ENCODE measurements at regions not wholly inside any gene's neighbourhood (a gene's known extent, or its start where the extent isn't known, plus 50 kb on each side); places are given as distances from the start of the nearest gene placed in this dataset.
"Not testable (repeated sequence)": the region's sequence is repeated elsewhere in the genome, so short reads cannot be mapped to it uniquely, and the experiment has no call there.

DNA sequence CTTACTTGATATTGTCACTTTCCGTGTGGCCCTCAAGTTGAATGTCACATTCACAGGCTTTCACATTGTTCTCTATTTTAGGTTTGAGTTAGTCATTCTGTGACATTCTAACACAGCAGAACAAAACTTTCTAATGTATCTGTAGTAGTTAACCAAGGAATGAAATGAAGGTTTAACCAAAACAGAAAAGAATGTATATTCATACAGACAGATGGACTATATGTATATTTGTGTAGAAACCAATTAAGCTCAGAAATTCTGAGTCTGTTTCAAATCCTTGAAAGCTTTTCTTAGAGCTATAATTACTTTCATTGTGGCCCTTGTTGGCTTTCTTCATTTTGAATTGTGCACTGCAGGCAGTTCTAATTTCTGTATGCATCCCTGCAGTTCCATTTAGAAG is 654.7 kb downstream of the LRRC70 start:
- no peak overlapping the region for H3K4me3 Mint-ChIP-seq
- CTCF ChIA-PET, result no interaction called here
- H3K36me3 Mint-ChIP-seq, result no peaks in the 10 kb centered on the region
- H3K9me3 Mint-ChIP-seq (ENCODE audit: low read depth), result no peaks in the 10 kb centered on the region
- DNase-seq (no peak), ATAC-seq (no peak)
- no peak overlapping the region for H3K27ac Mint-ChIP-seq
- no peaks in the 10 kb centered on the region for H3K4me1 Mint-ChIP-seq
- H3K27me3 Mint-ChIP-seq, result no peaks in the 10 kb centered on the region

DNA sequence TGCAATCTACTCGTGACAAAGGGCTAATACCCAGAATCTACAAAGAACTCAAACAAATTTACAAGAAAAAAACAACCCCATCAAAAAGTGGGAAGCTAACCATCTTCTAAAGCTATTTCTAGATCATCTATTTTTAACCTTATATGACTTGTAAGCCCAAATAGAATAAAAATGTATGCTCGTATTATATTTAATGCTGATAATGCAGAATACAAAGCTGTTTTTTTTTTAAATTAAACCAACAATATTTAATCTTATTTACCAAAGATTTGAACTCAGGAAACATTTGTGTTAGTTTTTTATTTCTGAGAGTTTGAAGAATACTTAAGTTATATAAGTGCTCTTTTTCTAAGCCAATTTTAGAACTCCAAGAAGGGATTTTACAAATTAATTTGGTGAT is 652.1 kb downstream of the LRRC70 start:
- Mint-ChIP-seq H3K36me3 (no peaks in the 10 kb centered on the region), H3K27ac (no peak overlapping the region), H3K9me3 (ENCODE audit: low read depth) (no peaks in the 10 kb centered on the region), H3K4me3 (no peak overlapping the region), H3K27me3 (no peaks in the 10 kb centered on the region), H3K4me1 (no peaks in the 10 kb centered on the region)
- no peak for ATAC-seq
- no peak for DNase-seq
- CTCF ChIA-PET, result no interaction called here

DNA sequence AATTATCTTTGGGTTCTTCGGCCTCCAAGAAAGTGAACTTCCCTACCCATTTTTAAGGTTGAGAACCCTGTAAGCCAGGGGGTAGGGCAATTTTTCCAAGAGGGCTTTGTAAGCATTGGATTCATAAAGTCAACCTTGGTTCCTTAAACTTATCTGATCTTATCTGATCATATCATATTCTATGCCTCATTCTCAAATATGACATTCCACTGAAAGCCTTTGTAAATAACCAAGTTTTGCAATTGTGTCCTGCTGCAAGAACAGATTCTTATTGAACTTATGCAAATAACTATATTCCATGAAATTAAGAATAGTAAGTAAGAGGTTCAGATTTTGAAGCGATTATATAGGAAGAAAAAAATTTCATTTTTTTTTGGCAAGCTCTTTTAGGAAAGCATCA is 649.5 kb downstream of the LRRC70 start:
- DNase-seq (no peak), ATAC-seq (no peak)
- H3K27ac Mint-ChIP-seq, result no peak overlapping the region
- no peaks in the 10 kb centered on the region for H3K36me3 Mint-ChIP-seq
- no peaks in the 10 kb centered on the region for H3K4me1 Mint-ChIP-seq
- CTCF ChIA-PET, result no interaction called here
- H3K27me3 Mint-ChIP-seq, result no peaks in the 10 kb centered on the region
- no peaks in the 10 kb centered on the region for H3K9me3 Mint-ChIP-seq (ENCODE audit: low read depth)
- H3K4me3 Mint-ChIP-seq, result no peak overlapping the region

DNA sequence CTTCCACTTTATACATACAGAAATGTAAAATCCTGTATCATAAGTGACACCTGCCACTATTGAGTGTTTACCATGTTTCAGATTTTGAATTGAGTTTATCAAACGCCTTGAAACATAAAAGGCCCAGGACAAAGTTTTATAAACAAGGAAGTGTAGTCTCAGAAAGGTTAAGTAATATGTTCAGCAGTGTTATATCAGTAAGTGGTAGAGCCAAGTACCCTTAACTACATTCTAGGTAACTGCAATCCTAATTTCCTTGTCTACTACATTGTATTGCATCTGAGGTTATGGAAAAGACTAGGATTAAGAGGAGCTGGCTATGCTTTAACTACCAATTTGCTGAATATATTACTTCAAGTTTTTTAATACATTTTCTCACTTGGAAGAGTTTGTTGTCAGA is 641.6 kb downstream of the LRRC70 start:
- ATAC-seq, result no peak
- Mint-ChIP-seq H3K4me3 (no peak overlapping the region), H3K27ac (no peak overlapping the region), H3K4me1 (no peaks in the 10 kb centered on the region), H3K27me3 (no peaks in the 10 kb centered on the region), H3K36me3 (no peaks in the 10 kb centered on the region), H3K9me3 (ENCODE audit: low read depth) (peaks cover under 1% of the 10 kb centered on the region)
- no peak for DNase-seq
- CTCF ChIA-PET, result no interaction called here

DNA sequence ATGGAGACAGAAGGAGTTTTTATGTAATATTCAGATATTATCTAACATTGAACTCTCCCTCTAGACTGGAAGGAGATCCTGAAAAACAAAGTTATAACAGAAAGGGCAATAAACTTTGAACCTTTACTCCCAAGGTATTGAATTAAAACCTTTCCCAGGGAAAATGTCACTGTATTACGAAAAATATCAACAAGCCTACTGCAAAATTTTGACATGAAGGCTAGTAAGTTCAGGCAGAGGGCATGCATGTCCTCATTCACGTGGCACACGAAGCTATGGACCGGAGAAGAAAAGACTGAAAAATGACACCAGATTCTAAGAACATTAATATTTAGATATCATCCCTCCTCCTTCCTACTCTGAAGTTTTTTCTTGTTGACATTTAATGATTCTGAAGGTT is 638.8 kb downstream of the LRRC70 start:
- Mint-ChIP-seq H3K9me3 (ENCODE audit: low read depth) (peaks cover 7% of the 10 kb centered on the region), H3K36me3 (no peaks in the 10 kb centered on the region), H3K4me1 (no peaks in the 10 kb centered on the region), H3K27ac (no peak overlapping the region), H3K4me3 (no peak overlapping the region), H3K27me3 (no peaks in the 10 kb centered on the region)
- ATAC-seq (no peak), DNase-seq (no peak)
- CTCF ChIA-PET, result no interaction called here

DNA sequence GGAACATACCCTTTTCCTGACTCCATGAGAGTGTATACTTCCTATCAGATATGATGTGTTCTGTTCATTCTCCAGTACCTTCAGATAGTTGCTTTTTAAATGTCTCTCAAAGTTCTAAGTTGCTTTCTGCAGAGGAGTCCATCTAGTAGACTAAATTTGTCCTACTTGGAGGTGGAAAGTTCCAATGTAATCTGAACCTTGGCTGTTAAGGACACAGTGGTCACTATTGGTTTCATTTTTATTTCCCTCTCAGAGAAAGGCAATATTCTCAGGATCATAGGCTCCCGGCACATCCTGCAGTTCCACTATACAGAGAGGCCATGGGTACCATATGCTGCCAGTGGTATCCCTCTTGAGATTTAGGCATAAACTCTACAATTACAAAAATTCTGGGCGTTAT is 634.6 kb downstream of the LRRC70 start:
- H3K4me1 Mint-ChIP-seq, result no peaks in the 10 kb centered on the region
- DNase-seq (no peak), ATAC-seq (no peak)
- no peak overlapping the region for H3K4me3 Mint-ChIP-seq
- H3K27ac Mint-ChIP-seq, result no peak overlapping the region
- no peaks in the 10 kb centered on the region for H3K27me3 Mint-ChIP-seq
- CTCF ChIA-PET, result no interaction called here
- H3K9me3 Mint-ChIP-seq (ENCODE audit: low read depth), result peaks cover 7% of the 10 kb centered on the region
- no peaks in the 10 kb centered on the region for H3K36me3 Mint-ChIP-seq

DNA sequence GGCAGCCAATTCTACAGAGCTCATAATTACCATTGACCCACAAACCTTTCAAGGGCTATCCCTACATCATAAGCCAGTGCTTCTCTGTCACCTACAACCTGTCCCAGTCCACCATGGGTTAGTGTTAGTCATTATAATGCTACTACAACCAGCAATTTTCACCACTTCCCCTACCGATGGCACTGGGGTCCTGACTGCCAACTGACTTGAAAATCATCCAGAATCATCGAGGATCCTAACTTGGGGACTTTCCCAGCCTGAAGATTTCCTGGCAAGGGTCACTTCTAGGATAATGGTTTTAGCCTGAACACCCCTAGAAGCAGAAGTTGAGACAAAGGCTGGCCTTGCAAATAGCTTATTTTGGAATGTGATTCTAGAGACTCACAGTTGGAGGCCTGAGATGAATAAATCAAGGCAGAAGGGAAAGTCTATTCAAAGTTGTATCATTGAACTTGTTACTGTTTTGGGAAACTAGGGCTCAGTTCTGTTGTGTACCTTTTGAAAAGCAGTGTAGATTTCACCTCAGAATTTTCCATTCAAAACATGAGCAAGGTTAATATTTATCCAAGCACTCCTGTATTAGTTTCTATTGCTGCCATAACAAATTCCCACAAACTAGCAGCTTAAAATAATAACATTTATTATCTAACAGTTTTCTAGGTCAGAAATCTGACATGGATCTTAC is 633.0 kb downstream of the LRRC70 start:
- ATAC-seq (no peak), DNase-seq (no peak)
- H3K36me3 Mint-ChIP-seq, result no peaks in the 10 kb centered on the region
- H3K4me1 Mint-ChIP-seq, result no peaks in the 10 kb centered on the region
- H3K9me3 Mint-ChIP-seq (ENCODE audit: low read depth), result peaks cover 7% of the 10 kb centered on the region
- H3K4me3 Mint-ChIP-seq, result no peak overlapping the region
- H3K27me3 Mint-ChIP-seq, result no peaks in the 10 kb centered on the region
- H3K27ac Mint-ChIP-seq, result no peak overlapping the region
- CTCF ChIA-PET, result no interaction called here

DNA sequence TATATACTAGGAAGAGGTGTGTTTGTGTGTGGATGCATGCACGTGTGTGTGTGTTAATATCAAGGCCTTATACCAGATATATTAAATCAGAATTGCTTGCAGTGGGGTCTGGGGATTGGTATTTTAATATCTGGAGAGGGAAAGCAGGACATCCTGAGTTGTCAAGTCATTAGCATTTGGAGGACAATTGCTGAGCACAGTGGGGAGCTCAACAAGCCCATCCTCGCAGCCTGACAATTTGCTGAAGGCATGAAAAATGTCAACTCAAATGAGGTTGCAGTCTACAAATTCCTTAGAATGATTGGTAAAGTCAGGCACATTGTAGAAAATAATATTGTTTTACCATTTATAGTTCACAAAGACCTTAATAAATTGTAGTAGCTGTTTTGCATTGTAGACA is 627.4 kb downstream of the LRRC70 start:
- no peaks in the 10 kb centered on the region for H3K27me3 Mint-ChIP-seq
- no peak overlapping the region for H3K4me3 Mint-ChIP-seq
- H3K4me1 Mint-ChIP-seq, result no peaks in the 10 kb centered on the region
- ATAC-seq, result no peak
- peaks cover 7% of the 10 kb centered on the region for H3K9me3 Mint-ChIP-seq (ENCODE audit: low read depth)
- no peak overlapping the region for H3K27ac Mint-ChIP-seq
- DNase-seq, result no peak
- CTCF ChIA-PET, result no interaction called here
- no peaks in the 10 kb centered on the region for H3K36me3 Mint-ChIP-seq

DNA sequence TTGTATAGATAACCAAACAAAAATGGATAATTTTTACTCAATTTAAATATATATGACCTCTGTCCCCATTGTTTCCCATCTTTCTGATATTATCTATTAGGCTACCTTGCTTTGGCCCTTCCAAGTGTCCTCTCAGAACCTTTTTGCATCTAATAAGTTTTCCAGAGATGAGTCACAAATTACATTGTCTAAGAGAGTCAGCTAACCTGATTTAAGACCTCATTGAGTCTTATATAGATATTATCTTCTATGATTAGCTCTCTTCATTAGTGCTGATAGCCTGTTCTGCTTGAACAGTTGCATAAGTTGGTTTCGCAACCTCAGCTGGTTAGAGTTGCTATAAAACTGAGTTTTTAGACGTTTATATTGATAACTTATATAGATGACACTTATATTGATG is 623.1 kb downstream of the LRRC70 start:
- Mint-ChIP-seq H3K9me3 (ENCODE audit: low read depth) (peaks cover 7% of the 10 kb centered on the region), H3K36me3 (no peaks in the 10 kb centered on the region), H3K27me3 (no peaks in the 10 kb centered on the region), H3K4me1 (no peaks in the 10 kb centered on the region), H3K4me3 (no peak overlapping the region), H3K27ac (no peak overlapping the region)
- CTCF ChIA-PET, result no interaction called here
- ATAC-seq, result no peak
- no peak for DNase-seq

DNA sequence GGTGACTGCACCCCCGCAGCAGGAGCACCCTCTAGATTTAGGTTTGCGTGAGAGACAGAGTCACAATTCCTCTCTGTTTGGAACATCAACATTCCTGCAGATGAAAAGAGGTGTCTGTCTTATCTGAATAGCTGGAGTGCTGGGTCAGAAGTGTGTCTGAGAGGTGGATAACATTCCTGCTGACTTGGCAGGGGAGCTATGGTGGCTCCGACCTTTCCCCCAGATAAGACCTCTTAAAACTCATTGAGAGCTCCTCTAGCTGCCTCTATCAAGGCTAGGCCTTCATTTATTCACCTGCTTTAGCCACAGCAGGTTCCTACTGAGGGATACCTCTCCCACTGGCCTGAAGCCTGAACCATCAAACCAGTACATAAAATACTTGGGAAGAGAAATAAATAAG is 615.5 kb downstream of the LRRC70 start:
- Mint-ChIP-seq H3K9me3 (ENCODE audit: low read depth) (no peaks in the 10 kb centered on the region), H3K27ac (no peak overlapping the region), H3K27me3 (no peaks in the 10 kb centered on the region), H3K4me1 (no peaks in the 10 kb centered on the region), H3K36me3 (no peaks in the 10 kb centered on the region), H3K4me3 (no peak overlapping the region)
- no peak for ATAC-seq
- DNase-seq, result no peak
- CTCF ChIA-PET, result no interaction called here

DNA sequence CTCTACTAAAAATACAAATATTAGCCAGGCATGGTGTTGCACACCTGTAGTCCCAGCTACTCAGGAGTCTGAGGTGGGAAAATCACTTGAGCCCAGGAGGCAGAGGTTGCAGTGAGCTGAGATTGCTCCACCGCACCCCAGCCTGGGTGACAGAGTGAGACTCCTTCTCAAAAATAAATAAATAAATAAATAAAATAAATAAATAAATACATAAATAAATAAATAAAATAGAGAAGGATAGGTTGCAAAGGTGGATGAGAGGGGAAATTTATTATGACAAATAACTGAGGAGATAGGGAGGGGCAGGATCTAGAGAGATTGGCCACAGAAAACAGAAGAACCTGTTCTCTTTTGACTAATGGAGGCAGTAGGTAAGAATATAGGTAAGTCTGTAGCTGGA is 601.6 kb downstream of the LRRC70 start:
- H3K4me3 Mint-ChIP-seq; ATAC-seq; CTCF ChIA-PET; H3K27me3 Mint-ChIP-seq; H3K36me3 Mint-ChIP-seq; H3K4me1 Mint-ChIP-seq; H3K27ac Mint-ChIP-seq; DNase-seq; H3K9me3 Mint-ChIP-seq (ENCODE audit: low read depth): not testable (repeated sequence)

DNA sequence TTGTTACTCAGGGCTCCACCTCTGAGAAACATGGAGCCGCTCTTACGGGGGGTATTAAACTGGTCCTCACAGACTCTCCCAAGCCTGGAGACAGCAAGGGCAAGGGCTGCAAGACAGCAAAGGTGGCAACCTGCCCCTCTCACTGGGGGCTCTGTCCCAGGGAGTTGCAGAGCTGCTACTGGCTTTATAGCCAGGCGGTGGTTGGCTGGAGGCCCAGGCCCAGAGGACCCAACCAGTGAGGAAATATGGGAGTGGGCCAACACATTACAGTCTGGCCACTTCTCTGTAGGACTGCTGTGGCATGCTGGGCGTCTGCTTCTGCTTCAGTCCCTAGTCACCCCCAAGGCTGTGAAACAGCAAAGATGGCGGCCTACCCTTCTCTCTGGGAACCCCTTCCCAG is 597.2 kb downstream of the LRRC70 start:
- Mint-ChIP-seq H3K4me1 (no peaks in the 10 kb centered on the region), H3K4me3 (no peak overlapping the region), H3K9me3 (ENCODE audit: low read depth) (no peaks in the 10 kb centered on the region), H3K27ac (no peak overlapping the region), H3K36me3 (no peaks in the 10 kb centered on the region), H3K27me3 (no peaks in the 10 kb centered on the region)
- DNase-seq, result no peak
- CTCF ChIA-PET, result no interaction called here
- no peak for ATAC-seq

DNA sequence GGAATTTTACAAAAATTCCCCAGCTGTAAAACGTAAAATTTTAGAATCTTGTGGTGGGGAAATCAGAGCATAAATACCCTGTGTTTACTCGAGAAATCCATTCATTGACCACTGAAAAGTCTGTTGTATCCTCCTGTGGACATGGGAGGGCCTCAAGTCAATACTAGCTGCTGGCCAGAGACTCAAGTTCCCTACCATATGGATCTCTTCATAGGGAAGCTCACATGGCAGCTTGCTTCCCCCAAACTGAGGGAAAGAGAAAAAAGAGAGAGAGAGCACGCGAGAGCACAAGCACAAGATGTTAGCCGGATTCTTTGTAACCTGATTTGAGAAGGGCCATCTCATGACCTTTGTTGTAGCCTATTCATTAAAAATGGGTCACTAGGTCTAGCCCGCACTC is 591.9 kb downstream of the LRRC70 start:
- no peaks in the 10 kb centered on the region for H3K4me1 Mint-ChIP-seq
- H3K27me3 Mint-ChIP-seq, result no peaks in the 10 kb centered on the region
- CTCF ChIA-PET, result no interaction called here
- no peak overlapping the region for H3K4me3 Mint-ChIP-seq
- ATAC-seq (no peak), DNase-seq (no peak)
- no peak overlapping the region for H3K27ac Mint-ChIP-seq
- H3K36me3 Mint-ChIP-seq, result no peaks in the 10 kb centered on the region
- peaks cover 6% of the 10 kb centered on the region for H3K9me3 Mint-ChIP-seq (ENCODE audit: low read depth)

DNA sequence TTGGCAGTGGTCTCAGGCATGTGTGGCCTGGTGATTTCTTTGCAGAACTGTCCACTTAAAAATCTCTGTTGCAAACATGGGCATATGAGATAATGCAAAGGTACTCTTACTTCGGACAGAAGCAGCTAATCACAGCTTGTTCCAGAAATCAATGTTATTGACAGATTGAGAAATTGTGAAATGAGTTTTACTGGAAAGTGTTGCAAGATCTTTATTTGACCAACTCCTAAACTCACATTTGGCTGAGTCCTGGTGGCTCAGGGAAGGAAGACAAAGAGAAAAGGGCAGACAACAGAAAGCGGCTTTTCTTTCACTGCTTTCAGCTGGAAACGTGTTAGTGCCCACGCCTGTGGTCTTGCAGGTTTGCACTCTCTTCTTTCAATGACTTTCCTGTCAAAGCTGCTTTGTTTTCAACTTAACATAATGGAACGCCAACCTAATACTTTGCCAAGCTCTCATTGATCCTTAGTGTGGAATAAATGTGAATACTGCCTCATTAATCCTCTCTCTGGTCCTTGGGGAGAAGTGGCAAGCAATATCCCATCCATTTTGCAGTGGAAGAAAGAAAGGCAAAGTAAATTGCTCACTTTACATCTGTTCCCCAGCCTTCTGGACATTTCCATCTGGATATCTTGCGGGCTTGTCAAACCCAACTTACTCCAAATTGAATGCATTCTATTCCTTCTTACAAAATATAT is 586.4 kb downstream of the LRRC70 start:
- Mint-ChIP-seq H3K9me3 (ENCODE audit: low read depth) (peaks cover 6% of the 10 kb centered on the region), H3K27me3 (no peaks in the 10 kb centered on the region), H3K4me3 (no peak overlapping the region), H3K36me3 (no peaks in the 10 kb centered on the region), H3K4me1 (no peaks in the 10 kb centered on the region), H3K27ac (no peak overlapping the region)
- ATAC-seq, result no peak
- DNase-seq, result no peak
- CTCF ChIA-PET, result no interaction called here

DNA sequence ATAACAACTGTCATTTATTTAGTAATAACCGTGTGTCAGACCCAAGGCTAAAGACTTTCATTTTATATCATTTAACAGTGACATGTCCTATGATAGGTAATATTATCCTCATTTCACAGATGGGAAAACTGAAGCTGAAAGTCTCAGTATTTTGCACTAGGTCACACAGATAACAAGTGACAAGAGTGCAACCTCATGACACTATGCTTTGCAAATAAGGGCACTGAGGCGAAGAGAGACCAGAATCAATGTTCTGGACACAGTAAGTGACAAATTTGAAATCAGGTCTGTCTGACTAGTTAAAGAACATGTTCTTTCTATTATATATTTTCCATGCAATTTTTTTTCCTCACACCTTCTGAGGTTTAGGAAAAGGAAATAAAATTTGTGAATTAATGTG is 585.7 kb downstream of the LRRC70 start:
- no peak for ATAC-seq

More for the DNA sequence above, 585.7 kb downstream of the LRRC70 start:
- Mint-ChIP-seq H3K27me3 (no peaks in the 10 kb centered on the region), H3K4me1 (no peaks in the 10 kb centered on the region), H3K27ac (no peak overlapping the region), H3K9me3 (ENCODE audit: low read depth) (peaks cover 5% of the 10 kb centered on the region), H3K36me3 (no peaks in the 10 kb centered on the region), H3K4me3 (no peak overlapping the region)
- CTCF ChIA-PET, result no interaction called here
- no peak for DNase-seq
